K562 (cell line): ENCODE measurements at regions not wholly inside any gene's neighbourhood (a gene's known extent, or its start where the extent isn't known, plus 50 kb on each side); places are given as distances from the start of the nearest gene placed in this dataset.
"Not testable (repeated sequence)": the region's sequence is repeated elsewhere in the genome, so short reads cannot be mapped to it uniquely, and the experiment has no call there.

Source experiments
- ARID1B ChIP-seq: fragments of 450-650 bp; IDR thresholded peaks from 2 replicates; pipeline ENCODE4 v1.6.1; 2016; ENCODE audit warnings: antibody characterized with exemption, mild to moderate bottlenecking, inconsistent platforms
- CBFA2T2 ChIP-seq: fragments of 450-650 bp; conservative IDR thresholded peaks from 2 replicates; pipeline ENCODE4 v1.6.1; 2017; ENCODE audit warnings: mild to moderate bottlenecking
- DACH1 ChIP-seq: fragments of 450-650 bp; IDR thresholded peaks from 2 replicates; pipeline ENCODE4 v1.6.1; 2018; ENCODE audit not compliant: partially characterized antibody
- DMBX1 ChIP-seq: fragments of 250-450 bp; sonication (Bioruptor Pico); IDR thresholded peaks from 2 replicates; pipeline ENCODE4 v1.8.0; 2022; ENCODE audit warnings: inconsistent platforms, mild to moderate bottlenecking, moderate library complexity, borderline replicate concordance
- EP300 ChIP-seq: IDR thresholded peaks from 2 replicates; pipeline ENCODE4 v1.6.1; 2012; ENCODE audit warnings: low read length, improper control_type of control experiment
- EP400 ChIP-seq: fragments of 450-650 bp; IDR thresholded peaks from 2 replicates; pipeline ENCODE4 v1.6.1; 2017; ENCODE audit warnings: antibody characterized with exemption, mild to moderate bottlenecking, moderate library complexity
- FOXK2 ChIP-seq, 2 experiments: fragments of 450-650 bp; IDR thresholded peaks in 1 of 2; conservative IDR thresholded peaks in 1 of 2; 2 replicates each; pipeline ENCODE4 v1.6.1; 2016; ENCODE audit warnings: low read depth in 2 of 2, mild to moderate bottlenecking in 1 of 2
- HDAC3 ChIP-seq: fragments of 450-650 bp; IDR thresholded peaks from 2 replicates; pipeline ENCODE4 v1.6.1; 2018; ENCODE audit warnings: borderline replicate concordance, mild to moderate bottlenecking, moderate library complexity; ENCODE audit not compliant: partially characterized antibody
- KDM1A ChIP-seq, 2 experiments: fragments of 450-650 bp; IDR thresholded peaks; 2 replicates each; pipeline ENCODE4 v1.6.1; 2016; ENCODE audit warnings: mild to moderate bottlenecking in 2 of 2
- MAZ ChIP-seq, 2 experiments: fragments of 450-650 bp in 1 of 2; sonication (generic) in 1 of 2; formaldehyde crosslinking; IDR thresholded peaks in 1 of 2; conservative IDR thresholded peaks in 1 of 2; 2 replicates each; pipeline versions ENCODE4 v1.4.0 to v1.5.0; 2020; ENCODE audit warnings: mild to moderate bottlenecking in 1 of 2, missing genetic modification reagents in 1 of 2
- MTA2 ChIP-seq: fragments of 450-650 bp; IDR thresholded peaks from 2 replicates; pipeline ENCODE4 v1.6.1; 2016; ENCODE audit warnings: low read depth
- SMAD4 ChIP-seq: fragments of 250-450 bp; sonication (Bioruptor Pico); conservative IDR thresholded peaks from 2 replicates; pipeline ENCODE4 v1.8.0; 2021; ENCODE audit warnings: inconsistent platforms, mild to moderate bottlenecking, moderate library complexity
- SMARCC2 ChIP-seq: fragments of 450-650 bp; IDR thresholded peaks from 2 replicates; pipeline ENCODE4 v1.6.1; 2017; ENCODE audit warnings: antibody characterized with exemption, moderate library complexity, mild to moderate bottlenecking, low read depth
- SOX6 ChIP-seq: fragments of 450-650 bp; IDR thresholded peaks from 2 replicates; pipeline ENCODE4 v1.6.1; 2014; ENCODE audit warnings: mild to moderate bottlenecking
- STAT5A ChIP-seq: IDR thresholded peaks from 2 replicates; pipeline ENCODE4 v1.6.1; 2012; ENCODE audit warnings: low read length, inconsistent platforms, borderline replicate concordance
- TAL1 ChIP-seq: fragments of 450-650 bp; IDR thresholded peaks from 2 replicates; pipeline ENCODE4 v1.6.1; 2016; ENCODE audit warnings: mild to moderate bottlenecking
- TCF3 ChIP-seq: sonication (generic); formaldehyde crosslinking; IDR thresholded peaks from 2 replicates; pipeline ENCODE4 v1.4.0; 2020; ENCODE audit warnings: mild to moderate bottlenecking, missing genetic modification reagents
- TCF7 ChIP-seq: sonication (generic); IDR thresholded peaks from 2 replicates; pipeline ENCODE4 v1.6.1; 2016; ENCODE audit warnings: antibody characterized with exemption, borderline replicate concordance
- TEAD4 ChIP-seq, 2 experiments: sonication (generic) in 1 of 2; formaldehyde crosslinking in 1 of 2; IDR thresholded peaks; 2 replicates each; pipeline versions ENCODE4 v1.6.1 to v1.8.0; 2012 to 2022; ENCODE audit warnings: borderline replicate concordance in 1 of 2, inconsistent platforms in 1 of 2, low read length in 1 of 2, mild to moderate bottlenecking in 1 of 2, missing genetic modification reagents in 1 of 2
- TRIM24 ChIP-seq, 2 experiments: fragments of 450-650 bp; IDR thresholded peaks; 2 replicates each; pipeline ENCODE4 v1.6.1; 2016
- ZNF263 ChIP-seq: sonication (generic); formaldehyde crosslinking; IDR thresholded peaks from 2 replicates; pipeline ENCODE4 v1.8.0; 2022; ENCODE audit warnings: mild to moderate bottlenecking, missing genetic modification reagents, borderline replicate concordance
- ZNF445 ChIP-seq: fragments of 250-450 bp; sonication (Bioruptor Pico); IDR thresholded peaks from 2 replicates; pipeline ENCODE4 v1.4.0; 2020; ENCODE audit warnings: low read depth, mild to moderate bottlenecking, moderate library complexity
- TF ChIP-seq, protein P1 (sequence below): fragments of 450-650 bp; IDR thresholded peaks from 2 replicates; pipeline ENCODE4 v1.6.1; 2017; ENCODE audit warnings: antibody characterized with exemption, mild to moderate bottlenecking
- TF ChIP-seq, protein P2 (sequence below): sonication (generic); IDR thresholded peaks from 2 replicates; pipeline ENCODE4 v1.6.1; 2016

GRCh38 chr1:206380791-206381610 lies 89.3 kb upstream of the IKBKE start (continued):
- TF ChIP-seq, protein P1, sequence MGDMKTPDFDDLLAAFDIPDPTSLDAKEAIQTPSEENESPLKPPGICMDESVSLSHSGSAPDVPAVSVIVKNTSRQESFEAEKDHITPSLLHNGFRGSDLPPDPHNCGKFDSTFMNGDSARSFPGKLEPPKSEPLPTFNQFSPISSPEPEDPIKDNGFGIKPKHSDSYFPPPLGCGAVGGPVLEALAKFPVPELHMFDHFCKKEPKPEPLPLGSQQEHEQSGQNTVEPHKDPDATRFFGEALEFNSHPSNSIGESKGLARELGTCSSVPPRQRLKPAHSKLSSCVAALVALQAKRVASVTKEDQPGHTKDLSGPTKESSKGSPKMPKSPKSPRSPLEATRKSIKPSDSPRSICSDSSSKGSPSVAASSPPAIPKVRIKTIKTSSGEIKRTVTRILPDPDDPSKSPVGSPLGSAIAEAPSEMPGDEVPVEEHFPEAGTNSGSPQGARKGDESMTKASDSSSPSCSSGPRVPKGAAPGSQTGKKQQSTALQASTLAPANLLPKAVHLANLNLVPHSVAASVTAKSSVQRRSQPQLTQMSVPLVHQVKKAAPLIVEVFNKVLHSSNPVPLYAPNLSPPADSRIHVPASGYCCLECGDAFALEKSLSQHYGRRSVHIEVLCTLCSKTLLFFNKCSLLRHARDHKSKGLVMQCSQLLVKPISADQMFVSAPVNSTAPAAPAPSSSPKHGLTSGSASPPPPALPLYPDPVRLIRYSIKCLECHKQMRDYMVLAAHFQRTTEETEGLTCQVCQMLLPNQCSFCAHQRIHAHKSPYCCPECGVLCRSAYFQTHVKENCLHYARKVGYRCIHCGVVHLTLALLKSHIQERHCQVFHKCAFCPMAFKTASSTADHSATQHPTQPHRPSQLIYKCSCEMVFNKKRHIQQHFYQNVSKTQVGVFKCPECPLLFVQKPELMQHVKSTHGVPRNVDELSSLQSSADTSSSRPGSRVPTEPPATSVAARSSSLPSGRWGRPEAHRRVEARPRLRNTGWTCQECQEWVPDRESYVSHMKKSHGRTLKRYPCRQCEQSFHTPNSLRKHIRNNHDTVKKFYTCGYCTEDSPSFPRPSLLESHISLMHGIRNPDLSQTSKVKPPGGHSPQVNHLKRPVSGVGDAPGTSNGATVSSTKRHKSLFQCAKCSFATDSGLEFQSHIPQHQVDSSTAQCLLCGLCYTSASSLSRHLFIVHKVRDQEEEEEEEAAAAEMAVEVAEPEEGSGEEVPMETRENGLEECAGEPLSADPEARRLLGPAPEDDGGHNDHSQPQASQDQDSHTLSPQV, result peak; percentile 57; the same call in 1 of the 2 replicates
- TF ChIP-seq FOXK2 (conservative IDR thresholded peaks at IDR 0.05 in 1 of 2, IDR thresholded peaks at IDR 0.05 in 1 of 2; ENCODE audit: low read depth in 2 of 2) (peak; percentile 57 to 59; a peak in 1 of 4 replicates), EP400 (0 out of 2 replicates have a peak, but pooled peaks have one; percentile 34), SMARCC2 (0 out of 2 replicates have a peak, but pooled peaks have one; percentile 28), MAZ (CRISPR knock-in tag; conservative IDR thresholded peaks at IDR 0.05 in 1 of 2, IDR thresholded peaks at IDR 0.05 in 1 of 2) (peak in 1 of 2 experiments; percentile 43; a peak in 1 of 4 replicates), KDM1A (IDR thresholded peaks at IDR 0.05) (peak; percentile 73 to 81), TAL1 (peak; percentile 83), DACH1 (peak; percentile 35), ZNF263 (CRISPR knock-in tag) (peak; percentile 36; the same call in 1 of the 2 replicates), SMAD4 (CRISPR knock-in tag) (peak; percentile 47; the same call in 1 of the 2 replicates), CBFA2T2 (peak; percentile 83), TCF3 (CRISPR knock-in tag) (peak; percentile 71), MTA2 (peak; percentile 73), DMBX1 (CRISPR knock-in tag) (peak; percentile 63; the same call in 1 of the 2 replicates), SOX6 (peak; percentile 65), HDAC3 (peak; percentile 56), ARID1B (peak; percentile 87), STAT5A (peak; percentile 29; the same call in 1 of the 2 replicates), TRIM24 (IDR thresholded peaks at IDR 0.05) (peak in 1 of 2 experiments; percentile 64; a peak in 2 of 4 replicates), TEAD4 (IDR thresholded peaks at IDR 0.05; ENCODE audit: low read length) (0 out of 2 replicates have a peak, but pooled peaks have one; percentile 60), EP300 (peak; percentile 49; the same call in 1 of the 2 replicates), TCF7 (peak; percentile 79; the same call in 1 of the 2 replicates), ZNF445 (CRISPR knock-in tag) (0 out of 2 replicates have a peak, but pooled peaks have one; percentile 34)
- TF ChIP-seq TEAD4 (CRISPR knock-in tag; IDR thresholded peaks at IDR 0.05; ENCODE audit: borderline replicate concordance), result not testable (repeated sequence)
- TF ChIP-seq, protein P2, sequence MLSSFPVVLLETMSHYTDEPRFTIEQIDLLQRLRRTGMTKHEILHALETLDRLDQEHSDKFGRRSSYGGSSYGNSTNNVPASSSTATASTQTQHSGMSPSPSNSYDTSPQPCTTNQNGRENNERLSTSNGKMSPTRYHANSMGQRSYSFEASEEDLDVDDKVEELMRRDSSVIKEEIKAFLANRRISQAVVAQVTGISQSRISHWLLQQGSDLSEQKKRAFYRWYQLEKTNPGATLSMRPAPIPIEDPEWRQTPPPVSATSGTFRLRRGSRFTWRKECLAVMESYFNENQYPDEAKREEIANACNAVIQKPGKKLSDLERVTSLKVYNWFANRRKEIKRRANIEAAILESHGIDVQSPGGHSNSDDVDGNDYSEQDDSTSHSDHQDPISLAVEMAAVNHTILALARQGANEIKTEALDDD, result peak; percentile 49
